ENCODE measurements at regions not wholly inside any gene's neighbourhood (a gene's known extent, or its start where the extent isn't known, plus 50 kb on each side); places are given as distances from the start of the nearest gene placed in this dataset.

DNA sequence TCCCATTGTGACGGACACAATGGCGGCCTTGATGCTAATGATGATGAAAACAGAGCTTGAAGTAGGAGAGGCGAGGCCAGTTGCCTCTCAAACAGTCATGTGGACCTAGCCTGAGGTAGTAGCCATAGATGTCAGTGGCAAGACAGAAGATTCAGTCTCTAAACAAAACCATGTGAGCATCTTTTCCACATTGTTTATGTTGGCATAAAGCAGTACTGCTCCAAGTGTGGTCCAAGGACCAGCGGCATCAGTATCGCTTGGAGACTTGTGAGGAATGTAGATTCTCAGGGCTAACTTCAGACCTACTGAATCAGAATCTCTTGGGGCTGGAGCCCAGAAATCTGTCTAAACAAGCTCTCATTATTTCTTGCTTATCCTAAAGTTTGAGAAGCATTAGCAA is 312.8 kb upstream of the JAG1 start:
- no peaks in the 10 kb centered on the region for H3K79me2 ChIP-seq (replicated peaks; ENCODE audit: insufficient read depth, low read length)
- H3K9ac ChIP-seq (ENCODE audit: low read length): no peak overlapping the region
- H4K20me1 ChIP-seq (ENCODE audit: insufficient read depth): no peaks in the 10 kb centered on the region
- H2AFZ ChIP-seq (ENCODE audit: low read depth, low read length): no peak overlapping the region
- no peaks in the 10 kb centered on the region for H3K36me3 ChIP-seq (ENCODE audit: insufficient read depth, low read length)
- TF ChIP-seq TAF1 (IDR thresholded peaks at IDR 0.05; ENCODE audit: low read depth) (no peak), CTCF (IDR thresholded peaks at IDR 0.05; ENCODE audit: poor library complexity, severe bottlenecking) (no peak), RAD21 (conservative IDR thresholded peaks at IDR 0.05) (no peak), EP300 (conservative IDR thresholded peaks at IDR 0.05; ENCODE audit: poor library complexity, severe bottlenecking) (no peak), EZH2 (IDR thresholded peaks at IDR 0.05; ENCODE audit: borderline replicate concordance, insufficient read depth, low read length, poor library complexity, severe bottlenecking) (no peak), SMC3 (conservative IDR thresholded peaks at IDR 0.05; ENCODE audit: poor library complexity) (no peak), POLR2AphosphoS5 (IDR thresholded peaks at IDR 0.05) (no peak), MXI1 (conservative IDR thresholded peaks at IDR 0.05; ENCODE audit: poor library complexity, severe bottlenecking) (no peak)
- TF ChIP-seq, protein P1, sequence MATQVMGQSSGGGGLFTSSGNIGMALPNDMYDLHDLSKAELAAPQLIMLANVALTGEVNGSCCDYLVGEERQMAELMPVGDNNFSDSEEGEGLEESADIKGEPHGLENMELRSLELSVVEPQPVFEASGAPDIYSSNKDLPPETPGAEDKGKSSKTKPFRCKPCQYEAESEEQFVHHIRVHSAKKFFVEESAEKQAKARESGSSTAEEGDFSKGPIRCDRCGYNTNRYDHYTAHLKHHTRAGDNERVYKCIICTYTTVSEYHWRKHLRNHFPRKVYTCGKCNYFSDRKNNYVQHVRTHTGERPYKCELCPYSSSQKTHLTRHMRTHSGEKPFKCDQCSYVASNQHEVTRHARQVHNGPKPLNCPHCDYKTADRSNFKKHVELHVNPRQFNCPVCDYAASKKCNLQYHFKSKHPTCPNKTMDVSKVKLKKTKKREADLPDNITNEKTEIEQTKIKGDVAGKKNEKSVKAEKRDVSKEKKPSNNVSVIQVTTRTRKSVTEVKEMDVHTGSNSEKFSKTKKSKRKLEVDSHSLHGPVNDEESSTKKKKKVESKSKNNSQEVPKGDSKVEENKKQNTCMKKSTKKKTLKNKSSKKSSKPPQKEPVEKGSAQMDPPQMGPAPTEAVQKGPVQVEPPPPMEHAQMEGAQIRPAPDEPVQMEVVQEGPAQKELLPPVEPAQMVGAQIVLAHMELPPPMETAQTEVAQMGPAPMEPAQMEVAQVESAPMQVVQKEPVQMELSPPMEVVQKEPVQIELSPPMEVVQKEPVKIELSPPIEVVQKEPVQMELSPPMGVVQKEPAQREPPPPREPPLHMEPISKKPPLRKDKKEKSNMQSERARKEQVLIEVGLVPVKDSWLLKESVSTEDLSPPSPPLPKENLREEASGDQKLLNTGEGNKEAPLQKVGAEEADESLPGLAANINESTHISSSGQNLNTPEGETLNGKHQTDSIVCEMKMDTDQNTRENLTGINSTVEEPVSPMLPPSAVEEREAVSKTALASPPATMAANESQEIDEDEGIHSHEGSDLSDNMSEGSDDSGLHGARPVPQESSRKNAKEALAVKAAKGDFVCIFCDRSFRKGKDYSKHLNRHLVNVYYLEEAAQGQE (IDR thresholded peaks at IDR 0.05; ENCODE audit: borderline replicate concordance): no peak
- H3K27me3 ChIP-seq (ENCODE audit: insufficient read depth, low read depth, low read length): no peaks in the 10 kb centered on the region
- no peaks in the 10 kb centered on the region for H3K9me2 ChIP-seq (ENCODE audit: insufficient read depth, low read length)
- no peak overlapping the region for H3K27ac ChIP-seq (ENCODE audit: low read length)
- H3K9me3 ChIP-seq (ENCODE audit: low read length): no peaks in the 10 kb centered on the region
- H3K4me2 ChIP-seq (ENCODE audit: low read length): no peak overlapping the region
- no peak overlapping the region for H3K4me3 ChIP-seq (ENCODE audit: low read length)
- no peaks in the 10 kb centered on the region for H3F3A ChIP-seq (ENCODE audit: insufficient read depth, low read length, poor library complexity, severe bottlenecking)

- H3K9ac ChIP-seq (ENCODE audit: low read length): no peak overlapping the region
- H3K27me3 ChIP-seq (ENCODE audit: insufficient read depth, low read depth, low read length): no peaks in the 10 kb centered on the region
- no peaks in the 10 kb centered on the region for H4K20me1 ChIP-seq (ENCODE audit: insufficient read depth)
- no peaks in the 10 kb centered on the region for H3K79me2 ChIP-seq (replicated peaks; ENCODE audit: insufficient read depth, low read length)
- H3K36me3 ChIP-seq (ENCODE audit: insufficient read depth, low read length): no peaks in the 10 kb centered on the region
- H3K9me3 ChIP-seq (ENCODE audit: low read length): no peaks in the 10 kb centered on the region
- H3K4me2 ChIP-seq (ENCODE audit: low read length): no peak overlapping the region
- H2AFZ ChIP-seq (ENCODE audit: low read depth, low read length): no peak overlapping the region
- H3F3A ChIP-seq (ENCODE audit: insufficient read depth, low read length, poor library complexity, severe bottlenecking): no peaks in the 10 kb centered on the region
- no peak overlapping the region for H3K4me3 ChIP-seq (ENCODE audit: low read length)
- H3K27ac ChIP-seq (ENCODE audit: low read length): no peak overlapping the region
- TF ChIP-seq, protein P1 (IDR thresholded peaks at IDR 0.05; ENCODE audit: borderline replicate concordance): no peak
- no peak for TF ChIP-seq POLR2AphosphoS5 (IDR thresholded peaks at IDR 0.05)
- TF ChIP-seq EZH2 (IDR thresholded peaks at IDR 0.05; ENCODE audit: borderline replicate concordance, insufficient read depth, low read length, poor library complexity, severe bottlenecking): no peak
- no peak for TF ChIP-seq SMC3 (conservative IDR thresholded peaks at IDR 0.05; ENCODE audit: poor library complexity)
- TF ChIP-seq CTCF (IDR thresholded peaks at IDR 0.05; ENCODE audit: poor library complexity, severe bottlenecking): no peak
- no peak for TF ChIP-seq EP300 (conservative IDR thresholded peaks at IDR 0.05; ENCODE audit: poor library complexity, severe bottlenecking)
- no peaks in the 10 kb centered on the region for H3K9me2 ChIP-seq (ENCODE audit: insufficient read depth, low read length)
Measured at GRCh38 chr20:10987651-10988383, 314.0 kb upstream of the JAG1 start.

Measured in neural cell (in vitro differentiated cells).